ENCODE measurements at regions not wholly inside any gene's neighbourhood (a gene's known extent, or its start where the extent isn't known, plus 50 kb on each side); places are given as distances from the start of the nearest gene placed in this dataset.

DNA sequence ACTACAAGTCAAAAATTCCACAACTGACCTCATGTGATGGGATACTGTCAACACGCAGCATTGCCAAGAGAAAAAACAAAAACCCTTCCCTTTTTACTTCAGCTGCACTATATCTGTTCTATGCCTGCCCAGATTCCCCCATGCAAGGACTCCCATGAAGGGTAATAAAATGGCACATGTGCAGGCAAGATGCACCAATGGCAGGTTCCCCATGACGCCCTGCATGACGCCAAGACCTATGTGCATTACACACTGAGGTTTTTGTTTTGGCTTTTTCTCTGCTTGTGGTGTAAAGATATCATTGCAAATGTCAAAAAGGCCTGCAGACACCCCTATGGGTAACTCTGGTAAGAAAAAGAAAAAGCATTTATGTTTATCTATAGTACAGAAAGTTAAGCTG, 403.4 kb downstream of the HDGFL1 start:
- TF ChIP-seq CTCF (IDR thresholded peaks at IDR 0.05) = no peak
- TF ChIP-seq POLR2A (IDR thresholded peaks at IDR 0.05) = no peak
- no peak for TF ChIP-seq EP300 (IDR thresholded peaks at IDR 0.05)

Data from sigmoid colon (tissue), 4 donors.